ENCODE measurements at regions not wholly inside any gene's neighbourhood (a gene's known extent, or its start where the extent isn't known, plus 50 kb on each side); places are given as distances from the start of the nearest gene placed in this dataset.

DNA sequence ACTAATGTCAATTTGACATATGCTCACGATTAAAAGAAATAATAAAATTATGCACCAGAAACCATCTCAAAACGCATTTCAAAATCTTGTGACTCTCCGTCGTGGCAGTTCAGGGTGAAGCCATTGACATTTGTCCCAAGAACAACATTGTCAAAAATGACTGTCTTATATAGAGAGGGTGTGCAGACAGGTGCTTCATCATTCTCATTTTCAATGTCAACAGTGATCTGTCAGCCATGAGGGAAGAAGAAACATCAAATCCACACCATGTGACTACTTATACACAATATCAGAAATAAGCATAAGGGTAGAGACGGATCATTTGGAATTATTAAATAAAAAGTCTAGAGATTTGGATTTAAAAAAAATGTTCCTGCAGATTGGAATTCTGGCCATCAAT is 65.1 kb upstream of the C3orf49 start:
- Histone ChIP-seq H3K79me2 (ENCODE audit: control insufficient read depth, insufficient read depth, low read length) (no peaks in the 10 kb centered on the region), H3K9me3 (ENCODE audit: control insufficient read depth, low read depth, low read length) (no peaks in the 10 kb centered on the region), H3K4me2 (ENCODE audit: control insufficient read depth, extremely low read depth, insufficient read depth, low read depth, low read length) (no peak overlapping the region), H3K27ac (ENCODE audit: control insufficient read depth, insufficient read depth, low read length) (no peak overlapping the region), H3K27me3 (ENCODE audit: control insufficient read depth, extremely low read depth, insufficient read depth, low read length) (no peaks in the 10 kb centered on the region), H3K4me3 (ENCODE audit: control insufficient read depth in 2 of 3, extremely low read depth in 1 of 3, insufficient read depth in 2 of 3, low read depth in 1 of 3, low read length in 3 of 3) (no peak overlapping the region), H3K9me1 (ENCODE audit: control insufficient read depth, extremely low read depth, insufficient read depth, low read length) (no peaks in the 10 kb centered on the region), H3K36me3 (ENCODE audit: control insufficient read depth in 2 of 2, extremely low read depth in 1 of 2, insufficient read depth in 2 of 2, low read length in 2 of 2) (no peaks in the 10 kb centered on the region), H3K9ac (ENCODE audit: control insufficient read depth, extremely low read depth, insufficient read depth, low read length) (no peak overlapping the region), H3K4me1 (ENCODE audit: control insufficient read depth, extremely low read depth, insufficient read depth, low read length) (no peaks in the 10 kb centered on the region), H4K20me1 (ENCODE audit: control insufficient read depth, extremely low read depth, insufficient read depth, low read length) (no peaks in the 10 kb centered on the region), H2AFZ (ENCODE audit: control insufficient read depth, low read length) (no peak overlapping the region)
- dilution Hi-C loops (cut with MboI; ENCODE audit: extremely low pct_ligation_motif_present, low sequenced_read_pairs) = no loop called here
- no peak for TF ChIP-seq CTCF (optimal IDR thresholded peaks at IDR 0.05 in 1 of 3, IDR thresholded peaks at IDR 0.05 in 1 of 3, conservative IDR thresholded peaks at IDR 0.05 in 1 of 3; ENCODE audit: extremely low read depth in 1 of 3, insufficient read depth in 2 of 3, low read length in 3 of 3)
- TF ChIP-seq EZH2 (IDR thresholded peaks at IDR 0.05; ENCODE audit: low read length) = no peak
- DNase-seq (ENCODE audit: low read depth, low spot score) = no peak
- FAIRE-seq = no peak

DNA sequence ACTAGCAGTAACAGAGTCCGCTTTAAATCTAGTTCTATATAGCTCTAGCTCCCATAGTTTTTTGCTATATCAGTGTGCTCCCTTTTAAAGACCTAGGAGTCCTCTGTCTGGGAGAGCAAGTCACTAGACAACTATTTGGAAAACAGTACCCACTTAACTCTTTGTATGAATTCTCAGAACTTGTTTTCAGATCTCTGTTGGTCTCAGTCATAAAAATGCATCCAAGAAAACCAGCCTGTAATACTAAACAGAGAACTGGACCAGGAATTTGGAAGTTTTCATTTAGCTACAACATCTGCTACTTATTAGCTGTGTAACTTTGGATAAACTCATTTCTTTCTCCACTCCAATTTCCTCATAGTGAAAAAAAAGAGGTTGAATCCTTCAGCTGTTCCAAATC is 56.9 kb upstream of the C3orf49 start:
- no peak overlapping the region for H3K4me3 ChIP-seq (ENCODE audit: control insufficient read depth in 2 of 3, extremely low read depth in 1 of 3, insufficient read depth in 2 of 3, low read depth in 1 of 3, low read length in 3 of 3)
- TF ChIP-seq CTCF (optimal IDR thresholded peaks at IDR 0.05 in 1 of 3, IDR thresholded peaks at IDR 0.05 in 1 of 3, conservative IDR thresholded peaks at IDR 0.05 in 1 of 3; ENCODE audit: extremely low read depth in 1 of 3, insufficient read depth in 2 of 3, low read length in 3 of 3) (no peak), EZH2 (IDR thresholded peaks at IDR 0.05; ENCODE audit: low read length) (no peak)
- H3K27ac ChIP-seq (ENCODE audit: control insufficient read depth, insufficient read depth, low read length) = no peak overlapping the region
- H3K27me3 ChIP-seq (ENCODE audit: control insufficient read depth, extremely low read depth, insufficient read depth, low read length) = no peaks in the 10 kb centered on the region
- no peaks in the 10 kb centered on the region for H3K9me1 ChIP-seq (ENCODE audit: control insufficient read depth, extremely low read depth, insufficient read depth, low read length)
- dilution Hi-C loops (cut with MboI; ENCODE audit: extremely low pct_ligation_motif_present, low sequenced_read_pairs) = no loop called here
- H3K9ac ChIP-seq (ENCODE audit: control insufficient read depth, extremely low read depth, insufficient read depth, low read length) = no peak overlapping the region
- peaks cover 22% of the 10 kb centered on the region for H3K4me1 ChIP-seq (ENCODE audit: control insufficient read depth, extremely low read depth, insufficient read depth, low read length)
- FAIRE-seq (peak; percentile 32), DNase-seq (ENCODE audit: low read depth, low spot score) (no peak)
- H4K20me1 ChIP-seq (ENCODE audit: control insufficient read depth, extremely low read depth, insufficient read depth, low read length) = no peaks in the 10 kb centered on the region
- H3K79me2 ChIP-seq (ENCODE audit: control insufficient read depth, insufficient read depth, low read length) = no peaks in the 10 kb centered on the region
- H2AFZ ChIP-seq (ENCODE audit: control insufficient read depth, low read length) = no peak overlapping the region
- H3K9me3 ChIP-seq (ENCODE audit: control insufficient read depth, low read depth, low read length) = no peaks in the 10 kb centered on the region
- H3K4me2 ChIP-seq (ENCODE audit: control insufficient read depth, extremely low read depth, insufficient read depth, low read depth, low read length) = no peak overlapping the region
- H3K36me3 ChIP-seq (ENCODE audit: control insufficient read depth in 2 of 2, extremely low read depth in 1 of 2, insufficient read depth in 2 of 2, low read length in 2 of 2) = no peaks in the 10 kb centered on the region
